CD4-positive, alpha-beta T cell (primary cell): ENCODE measurements at regions not wholly inside any gene's neighbourhood (a gene's known extent, or its start where the extent isn't known, plus 50 kb on each side); places are given as distances from the start of the nearest gene placed in this dataset.

Experiments used
- ATAC-seq: fragments of 200-7000 bp; cut with Tn5 transposase; one replicate; pipeline ENCODE4 v1.10.0; 2022; ENCODE audit warnings: mild to moderate bottlenecking; ENCODE audit not compliant: poor library complexity
- CTCF ChIA-PET: fragments of 350-600 bp; sonication (Branson Sonifier 250); formaldehyde crosslinking; loops from one replicate; lab custom pipeline; 2021; ENCODE audit warnings: antibody characterized with exemption, inconsistent platforms; lab: Charles Lee
- POLR2A ChIA-PET: fragments of 350-600 bp; sonication (Branson Sonifier 250); formaldehyde crosslinking; loops from one replicate; lab custom pipeline; 2021; ENCODE audit warnings: antibody characterized with exemption, inconsistent platforms; lab: Charles Lee
- DNase-seq, 14 experiments: peaks; one replicate each; pipeline ENCODE4 v3.0.0-alpha.2; 2013 to 2020; ENCODE audit warnings: mixed read lengths in 2 of 14
- H3K27ac ChIP-seq, 2 donors: one replicate each; pipeline versions ENCODE4 v1.5.1 to v1.7.0; 2013; ENCODE audit warnings: low read length in 2 of 2, low read depth in 1 of 2, mild to moderate bottlenecking in 1 of 2
- H3K27me3 ChIP-seq, 2 experiments: 1 replicate in 1 of 2; 2 replicates in 1 of 2; pipeline versions ENCODE4 v1.6.1 to v1.7.0; 2013; ENCODE audit warnings: low read length in 2 of 2, control low read depth in 1 of 2, mild to moderate bottlenecking in 1 of 2, moderate library complexity in 1 of 2; ENCODE audit not compliant: insufficient read depth in 2 of 2, control insufficient read depth in 1 of 2
- H3K36me3 ChIP-seq: one replicate; pipeline ENCODE4 v1.6.1; 2013; ENCODE audit warnings: low read length, control low read depth; ENCODE audit not compliant: insufficient read depth
- H3K4me1 ChIP-seq: one replicate; pipeline ENCODE4 v1.6.1; 2013; ENCODE audit warnings: low read length, control low read depth; ENCODE audit not compliant: insufficient read depth
- H3K4me3 ChIP-seq: one replicate; pipeline ENCODE4 v1.5.1; 2013; ENCODE audit warnings: mild to moderate bottlenecking, low read length, moderate library complexity
- H3K9me3 ChIP-seq, 2 experiments: 1 replicate in 1 of 2; 2 replicates in 1 of 2; pipeline versions ENCODE4 v1.6.1 to v1.7.0; 2013; ENCODE audit warnings: low read length in 2 of 2, mild to moderate bottlenecking in 2 of 2, control low read depth in 1 of 2, moderate library complexity in 1 of 2; ENCODE audit not compliant: control insufficient read depth in 1 of 2, insufficient read depth in 1 of 2
- H3K27ac Mint-ChIP-seq: one replicate; pipeline ENCODE4 v1.8.0; 2020; ENCODE audit warnings: mixed read lengths
- H3K27me3 Mint-ChIP-seq: one replicate; pipeline ENCODE4 v1.8.0; 2021; ENCODE audit warnings: mixed read lengths
- H3K36me3 Mint-ChIP-seq: one replicate; pipeline ENCODE4 v1.8.0; 2021; ENCODE audit warnings: low read depth, mixed read lengths
- H3K4me1 Mint-ChIP-seq: one replicate; pipeline ENCODE4 v1.8.0; 2021; ENCODE audit warnings: low read depth, mixed read lengths
- H3K4me3 Mint-ChIP-seq: one replicate; pipeline ENCODE4 v1.8.0; 2020; ENCODE audit warnings: mild to moderate bottlenecking, mixed read lengths
- H3K9me3 Mint-ChIP-seq: one replicate; pipeline ENCODE4 v1.8.0; 2020; ENCODE audit warnings: mixed read lengths
- CTCF ChIP-seq: fragments of 200-600 bp; IDR thresholded peaks from one replicate; pipeline ENCODE4 v1.8.0; 2022; ENCODE audit warnings: antibody characterized with exemption, mild to moderate bottlenecking
- intact Hi-C, 2 experiments: fragments of 100-400 bp; cut with DNase I in 1 of 2; cut with micrococcal nuclease in 1 of 2; formaldehyde crosslinking; loops; one replicate each; pipeline versions ENCODE4 v1.15.1 to v1.9.0; 2023 to 2025; cut with DNase I, micrococcal nuclease

- no peaks in the 10 kb centered on the region for H3K4me1 Mint-ChIP-seq
- TF ChIP-seq CTCF, result no peak
Measured at GRCh38 chr6:94121094-94121493, 701.7 kb upstream of the EPHA7 start.

GRCh38 chr6:94099072-94099471 is 679.7 kb upstream of the EPHA7 start:
- H3K9me3 Mint-ChIP-seq, result peaks cover 15% of the 10 kb centered on the region
- no peaks in the 10 kb centered on the region for H3K9me3 ChIP-seq
- no peaks in the 10 kb centered on the region for H3K36me3 Mint-ChIP-seq
- H3K4me1 ChIP-seq, result no peaks in the 10 kb centered on the region
- no peak for ATAC-seq
- no peaks in the 10 kb centered on the region for H3K4me1 Mint-ChIP-seq
- ChIA-PET CTCF (no interaction called here), POLR2A (no interaction called here)
- no peaks in the 10 kb centered on the region for H3K27me3 ChIP-seq
- H3K4me3 ChIP-seq, result no peak overlapping the region
- H3K27ac ChIP-seq, result no peak overlapping the region
- H3K27ac Mint-ChIP-seq, result no peak overlapping the region
- H3K36me3 ChIP-seq, result no peaks in the 10 kb centered on the region
- DNase-seq, result no peak
- H3K4me3 Mint-ChIP-seq, result no peak overlapping the region
- H3K27me3 Mint-ChIP-seq, result no peaks in the 10 kb centered on the region
- no peak for TF ChIP-seq CTCF
- intact Hi-C loops, result no loop called here

More at GRCh38 chr6:94121094-94121493, 701.7 kb upstream of the EPHA7 start:
- Mint-ChIP-seq H3K9me3 (peaks cover 2% of the 10 kb centered on the region), H3K4me3 (no peak overlapping the region), H3K27me3 (no peaks in the 10 kb centered on the region), H3K36me3 (no peaks in the 10 kb centered on the region), H3K27ac (no peak overlapping the region)
- intact Hi-C loops, result no loop called here
- CTCF ChIA-PET, result no interaction called here
- DNase-seq, result no peak
- Histone ChIP-seq H3K4me1 (no peaks in the 10 kb centered on the region), H3K27me3 (no peaks in the 10 kb centered on the region), H3K9me3 (no peaks in the 10 kb centered on the region), H3K27ac (no peak overlapping the region), H3K4me3 (no peak overlapping the region), H3K36me3 (no peaks in the 10 kb centered on the region)
- no peak for ATAC-seq
- POLR2A ChIA-PET, result no interaction called here

GRCh38 chr6:94095961-94096360 is 676.6 kb upstream of the EPHA7 start:
- intact Hi-C loops, result no loop called here
- no peaks in the 10 kb centered on the region for H3K36me3 ChIP-seq
- POLR2A ChIA-PET, result no interaction called here
- no peaks in the 10 kb centered on the region for H3K27me3 ChIP-seq
- no peak overlapping the region for H3K4me3 ChIP-seq
- ATAC-seq (no peak), DNase-seq (no peak)
- Mint-ChIP-seq H3K4me1 (no peaks in the 10 kb centered on the region), H3K36me3 (no peaks in the 10 kb centered on the region), H3K27ac (no peak overlapping the region), H3K9me3 (peaks cover 12% of the 10 kb centered on the region), H3K27me3 (no peaks in the 10 kb centered on the region), H3K4me3 (no peak overlapping the region)
- no peak overlapping the region for H3K27ac ChIP-seq
- no peak for TF ChIP-seq CTCF
- H3K4me1 ChIP-seq, result no peaks in the 10 kb centered on the region
- H3K9me3 ChIP-seq, result no peaks in the 10 kb centered on the region
- CTCF ChIA-PET, result no interaction called here
